Gastrocnemius medialis (tissue), 4 donors: ENCODE measurements at regions not wholly inside any gene's neighbourhood (a gene's known extent, or its start where the extent isn't known, plus 50 kb on each side); places are given as distances from the start of the nearest gene placed in this dataset.

ENCODE experiments used
- POLR2A ChIP-seq, 2 donors: fragments of 450-650 bp; IDR thresholded peaks; one replicate each; pipeline ENCODE4 v1.6.1; 2017; ENCODE audit warnings: antibody characterized with exemption in 2 of 2, mild to moderate bottlenecking in 2 of 2, moderate library complexity in 2 of 2
- TF ChIP-seq, protein P1 (sequence below), 5 experiments: fragments of 450-650 bp in 3 of 5; fragments of 200-600 bp in 2 of 5; sonication (generic) in 2 of 5; IDR thresholded peaks in 4 of 5; conservative IDR thresholded peaks in 1 of 5; 1 replicate in 4 of 5; 2 replicates in 1 of 5; pipeline ENCODE4 v1.5.1; 2016 to 2019; ENCODE audit warnings: antibody characterized with exemption in 5 of 5, mild to moderate bottlenecking in 3 of 5, moderate library complexity in 3 of 5

DNA sequence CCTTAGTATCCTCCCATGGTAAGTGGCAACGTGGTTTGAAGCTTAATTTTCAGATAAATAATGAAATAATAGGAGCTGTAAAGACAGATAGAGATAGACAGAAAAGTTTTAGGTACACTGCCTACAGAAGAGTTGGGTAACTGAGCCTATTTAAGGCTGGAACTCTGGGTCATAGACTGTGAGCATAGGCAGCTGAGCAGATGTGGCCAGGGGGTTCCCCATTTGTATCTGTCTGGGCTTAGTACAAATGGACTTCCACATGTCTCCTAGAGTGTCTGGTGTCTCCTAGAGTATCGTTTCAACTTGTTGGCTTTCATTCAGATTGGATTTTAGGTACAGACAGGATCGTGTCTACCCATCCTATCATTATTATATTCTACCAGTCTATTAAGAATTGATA, 649.8 kb downstream of the DHX35 start:
- TF ChIP-seq, protein P1, sequence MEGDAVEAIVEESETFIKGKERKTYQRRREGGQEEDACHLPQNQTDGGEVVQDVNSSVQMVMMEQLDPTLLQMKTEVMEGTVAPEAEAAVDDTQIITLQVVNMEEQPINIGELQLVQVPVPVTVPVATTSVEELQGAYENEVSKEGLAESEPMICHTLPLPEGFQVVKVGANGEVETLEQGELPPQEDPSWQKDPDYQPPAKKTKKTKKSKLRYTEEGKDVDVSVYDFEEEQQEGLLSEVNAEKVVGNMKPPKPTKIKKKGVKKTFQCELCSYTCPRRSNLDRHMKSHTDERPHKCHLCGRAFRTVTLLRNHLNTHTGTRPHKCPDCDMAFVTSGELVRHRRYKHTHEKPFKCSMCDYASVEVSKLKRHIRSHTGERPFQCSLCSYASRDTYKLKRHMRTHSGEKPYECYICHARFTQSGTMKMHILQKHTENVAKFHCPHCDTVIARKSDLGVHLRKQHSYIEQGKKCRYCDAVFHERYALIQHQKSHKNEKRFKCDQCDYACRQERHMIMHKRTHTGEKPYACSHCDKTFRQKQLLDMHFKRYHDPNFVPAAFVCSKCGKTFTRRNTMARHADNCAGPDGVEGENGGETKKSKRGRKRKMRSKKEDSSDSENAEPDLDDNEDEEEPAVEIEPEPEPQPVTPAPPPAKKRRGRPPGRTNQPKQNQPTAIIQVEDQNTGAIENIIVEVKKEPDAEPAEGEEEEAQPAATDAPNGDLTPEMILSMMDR (IDR thresholded peaks at IDR 0.05 in 4 of 5, conservative IDR thresholded peaks at IDR 0.05 in 1 of 5), result no peak
- no peak for TF ChIP-seq POLR2A (IDR thresholded peaks at IDR 0.05)
